ENCODE measurements at regions not wholly inside any gene's neighbourhood (a gene's known extent, or its start where the extent isn't known, plus 50 kb on each side); places are given as distances from the start of the nearest gene placed in this dataset.

GRCh38 chr2:120940726-120941256, 205.1 kb downstream of the GLI2 start:
- DNase-seq: no peak

GRCh38 chr2:120941571-120942120, 206.0 kb downstream of the GLI2 start:
- DNase-seq: no peak

- no peak for DNase-seq
Observed at GRCh38 chr2:120942658-120943057, 207.0 kb downstream of the GLI2 start.

GRCh38 chr2:120943403-120944034, 207.9 kb downstream of the GLI2 start:
- no peak for DNase-seq

- no peak for DNase-seq
Observed at GRCh38 chr2:120944575-120944974, 208.9 kb downstream of the GLI2 start.

GRCh38 chr2:120945091-120945490, 209.4 kb downstream of the GLI2 start:
- DNase-seq: no peak

GRCh38 chr2:120945832-120946499, 210.3 kb downstream of the GLI2 start:
- DNase-seq: no peak

GRCh38 chr2:120947327-120947726, 211.7 kb downstream of the GLI2 start:
- DNase-seq: no peak

GRCh38 chr2:120947982-120948661, 212.5 kb downstream of the GLI2 start:
- DNase-seq: no peak

GRCh38 chr2:120948662-120949011, 213.0 kb downstream of the GLI2 start:
- DNase-seq: no peak

GRCh38 chr2:120949027-120949956, 213.6 kb downstream of the GLI2 start:
- no peak for DNase-seq

GRCh38 chr2:120949957-120950590, 214.4 kb downstream of the GLI2 start:
- no peak for DNase-seq

- no peak for DNase-seq
Observed at GRCh38 chr2:120951693-120952092, 216.0 kb downstream of the GLI2 start.

GRCh38 chr2:120952318-120952717, 216.7 kb downstream of the GLI2 start:
- peak; percentile 83 for DNase-seq

GRCh38 chr2:120953066-120953756, 217.5 kb downstream of the GLI2 start:
- DNase-seq: no peak

GRCh38 chr2:120953843-120954584, 218.3 kb downstream of the GLI2 start:
- DNase-seq: no peak

- no peak for DNase-seq
Observed at GRCh38 chr2:120954939-120955338, 219.3 kb downstream of the GLI2 start.

GRCh38 chr2:120955427-120955826, 219.8 kb downstream of the GLI2 start:
- no peak for DNase-seq

- no peak for DNase-seq
Observed at GRCh38 chr2:120956486-120957156, 221.0 kb downstream of the GLI2 start.

- DNase-seq: no peak
Observed at GRCh38 chr2:120957905-120958304, 222.2 kb downstream of the GLI2 start.
